MM.1S (cell line): ENCODE measurements at regions not wholly inside any gene's neighbourhood (a gene's known extent, or its start where the extent isn't known, plus 50 kb on each side); places are given as distances from the start of the nearest gene placed in this dataset.

ENCODE experiments used
- EZH2 ChIP-seq: fragments of 300-600 bp; sonication (generic); optimal IDR thresholded peaks from 2 replicates; pipeline ENCODE3; 2017; ENCODE audit warnings: low read depth, mild to moderate bottlenecking, antibody characterized with exemption, low read length, mixed read lengths
- TF ChIP-seq, protein P1 (sequence below): fragments of 300-600 bp; sonication (generic); IDR thresholded peaks from 2 replicates; pipeline ENCODE4 v1.5.1; 2016; ENCODE audit warnings: antibody characterized with exemption, low read length, mixed read lengths

DNA sequence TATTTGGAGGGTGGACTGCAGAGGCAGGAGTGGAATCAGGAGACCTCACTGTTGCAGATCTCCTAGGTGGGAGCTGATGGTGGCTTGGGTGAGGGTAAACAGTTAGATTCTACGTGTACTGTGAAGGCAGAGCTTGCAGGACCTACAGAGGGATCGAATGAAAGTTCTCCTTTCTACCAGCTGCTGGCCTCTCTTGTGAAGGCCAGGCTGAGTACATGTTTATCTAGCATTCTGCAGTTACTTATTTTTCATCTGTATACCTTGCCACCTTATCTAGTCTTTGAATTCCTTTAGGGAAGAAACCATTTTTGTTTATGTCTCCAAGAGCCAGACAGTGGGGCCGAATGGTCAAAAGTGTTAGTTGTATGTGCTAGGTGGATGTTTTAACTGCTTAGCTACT is 57.6 kb downstream of the PTTG1 start:
- TF ChIP-seq, protein P1, sequence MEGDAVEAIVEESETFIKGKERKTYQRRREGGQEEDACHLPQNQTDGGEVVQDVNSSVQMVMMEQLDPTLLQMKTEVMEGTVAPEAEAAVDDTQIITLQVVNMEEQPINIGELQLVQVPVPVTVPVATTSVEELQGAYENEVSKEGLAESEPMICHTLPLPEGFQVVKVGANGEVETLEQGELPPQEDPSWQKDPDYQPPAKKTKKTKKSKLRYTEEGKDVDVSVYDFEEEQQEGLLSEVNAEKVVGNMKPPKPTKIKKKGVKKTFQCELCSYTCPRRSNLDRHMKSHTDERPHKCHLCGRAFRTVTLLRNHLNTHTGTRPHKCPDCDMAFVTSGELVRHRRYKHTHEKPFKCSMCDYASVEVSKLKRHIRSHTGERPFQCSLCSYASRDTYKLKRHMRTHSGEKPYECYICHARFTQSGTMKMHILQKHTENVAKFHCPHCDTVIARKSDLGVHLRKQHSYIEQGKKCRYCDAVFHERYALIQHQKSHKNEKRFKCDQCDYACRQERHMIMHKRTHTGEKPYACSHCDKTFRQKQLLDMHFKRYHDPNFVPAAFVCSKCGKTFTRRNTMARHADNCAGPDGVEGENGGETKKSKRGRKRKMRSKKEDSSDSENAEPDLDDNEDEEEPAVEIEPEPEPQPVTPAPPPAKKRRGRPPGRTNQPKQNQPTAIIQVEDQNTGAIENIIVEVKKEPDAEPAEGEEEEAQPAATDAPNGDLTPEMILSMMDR: no peak
- TF ChIP-seq EZH2: no peak
